HCT116 (cell line): ENCODE measurements at regions not wholly inside any gene's neighbourhood (a gene's known extent, or its start where the extent isn't known, plus 50 kb on each side); places are given as distances from the start of the nearest gene placed in this dataset.

Source experiments
- ATAC-seq: fragments of 200-7000 bp; cut with Tn5 transposase; 2 replicates; pipeline ENCODE4 v1.9.1; 2020; ENCODE audit warnings: mild to moderate bottlenecking, moderate library complexity
- BruUV-seq: library from RNA; stranded (reverse); fragments of 400-500 nt; replicated peaks from 2 replicates; lab custom pipeline; 2021; lab: Mats Ljungman, UMichigan
- CTCF ChIA-PET: fragments of 300-600 bp; sonication (Branson Sonifier 250); formaldehyde crosslinking; loops from one replicate; lab custom pipeline; 2021; ENCODE audit warnings: antibody characterized with exemption; lab: Charles Lee
- POLR2A ChIA-PET: fragments of 300-600, 350-600 bp; sonication (Branson Sonifier 250); formaldehyde crosslinking; loops from one replicate; lab custom pipeline; 2021; ENCODE audit warnings: antibody characterized with exemption; lab: Charles Lee
- RAD21 ChIA-PET, 2 experiments: fragments of 300-600 bp; sonication (Branson Sonifier 250); formaldehyde crosslinking; loops; one replicate each; lab custom pipeline; 2023; ENCODE audit warnings: low total read pairs in 2 of 2; ENCODE audit not compliant: uncharacterized antibody in 2 of 2, unreplicated experiment in 2 of 2, low non-redundant PET in 1 of 2; lab: Charles Lee
- DNase-seq: peaks from one replicate; pipeline ENCODE4 v3.0.0-alpha.2; 2010; ENCODE audit warnings: low read depth, low spot score
- H2AFZ ChIP-seq: fragments of 200-600 bp; shearing (Covaris generic), sonication (generic); 2 replicates; pipeline ENCODE4 v1.6.1; 2017; ENCODE audit warnings: low read depth, mixed run types, mixed read lengths, antibody characterized with exemption, low read length; ENCODE audit not compliant: poor library complexity, severe bottlenecking
- H3K27ac ChIP-seq: 2 replicates; pipeline ENCODE4 v1.5.1; 2012; ENCODE audit warnings: low read depth, low read length
- H3K27me3 ChIP-seq: fragments of 200-600 bp; sonication (generic); 2 replicates; pipeline ENCODE4 v1.6.1; 2016; ENCODE audit warnings: mixed run types, low read length, mixed read lengths; ENCODE audit not compliant: insufficient read depth
- H3K36me3 ChIP-seq, 2 experiments: fragments of 200-500 bp in 1 of 2; fragments of 200-600 bp in 1 of 2; sonication (Bioruptor generic) in 1 of 2; sonication (generic) in 1 of 2; 2 replicates each; pipeline versions ENCODE4 v1.5.1 to v1.6.1; 2014 to 2016; ENCODE audit warnings: low read length in 2 of 2, inconsistent platforms in 1 of 2, mixed read lengths in 1 of 2, mixed run types in 1 of 2; ENCODE audit not compliant: insufficient read depth in 2 of 2, control insufficient read depth in 1 of 2
- H3K4me1 ChIP-seq, 2 experiments: fragments of 200-600 bp in 1 of 2; sonication (generic) in 1 of 2; 2 replicates each; pipeline versions ENCODE4 v1.5.1 to v1.6.1; 2012 to 2017; ENCODE audit warnings: low read length in 2 of 2, inconsistent platforms in 1 of 2, mild to moderate bottlenecking in 1 of 2, mixed read lengths in 1 of 2, mixed run types in 1 of 2, moderate library complexity in 1 of 2; ENCODE audit not compliant: insufficient read depth in 2 of 2, control insufficient read depth in 1 of 2
- H3K4me2 ChIP-seq: fragments of 200-600 bp; sonication (generic); 2 replicates; pipeline ENCODE4 v1.6.1; 2017; ENCODE audit warnings: mixed run types, low read length, mixed read lengths
- H3K4me3 ChIP-seq, 2 experiments: fragments of 200-600 bp in 1 of 2; sonication (generic) in 1 of 2; replicated peaks in 1 of 2; 2 replicates each; pipeline ENCODE4 v1.5.1; 2011 to 2016; ENCODE audit warnings: low read length in 2 of 2, control low read depth in 1 of 2, low read depth in 1 of 2, mild to moderate bottlenecking in 1 of 2, mixed read lengths in 1 of 2, mixed run types in 1 of 2
- H3K79me2 ChIP-seq: fragments of 200-600 bp; sonication (generic); 2 replicates; pipeline ENCODE4 v1.6.1; 2017; ENCODE audit warnings: mild to moderate bottlenecking, mixed run types, low read length, moderate library complexity, mixed read lengths; ENCODE audit not compliant: insufficient read depth
- H3K9ac ChIP-seq: fragments of 200-600 bp; sonication (generic); 2 replicates; pipeline ENCODE4 v1.6.1; 2016; ENCODE audit warnings: low read length, mixed read lengths
- H3K9me2 ChIP-seq: fragments of 200-600 bp; sonication (generic), shearing (Covaris generic); 2 replicates; pipeline ENCODE4 v1.6.1; 2017; ENCODE audit warnings: mixed run types, mild to moderate bottlenecking, moderate library complexity; ENCODE audit not compliant: insufficient read depth
- H3K9me3 ChIP-seq, 2 experiments: fragments of 200-500 bp in 1 of 2; fragments of 200-600 bp in 1 of 2; sonication (Bioruptor generic) in 1 of 2; sonication (generic) in 1 of 2; 2 replicates each; pipeline ENCODE4 v1.6.1; 2014 to 2017; ENCODE audit warnings: low read length in 2 of 2, mixed read lengths in 2 of 2, inconsistent platforms in 1 of 2, low read depth in 1 of 2, mild to moderate bottlenecking in 1 of 2, mixed run types in 1 of 2, moderate library complexity in 1 of 2; ENCODE audit not compliant: control insufficient read depth in 1 of 2, insufficient read depth in 1 of 2
- H4K20me1 ChIP-seq: fragments of 200-600 bp; sonication (generic), shearing (Covaris generic); 2 replicates; pipeline ENCODE4 v1.6.1; 2017; ENCODE audit warnings: mixed run types, mild to moderate bottlenecking, moderate library complexity; ENCODE audit not compliant: insufficient read depth
- CBX3 ChIP-seq: IDR thresholded peaks from 2 replicates; pipeline ENCODE4 v1.6.1; 2012; ENCODE audit warnings: low read depth
- CEBPB ChIP-seq: IDR thresholded peaks from 2 replicates; pipeline ENCODE4 v1.6.1; 2012; ENCODE audit warnings: low read depth
- ELF1 ChIP-seq: IDR thresholded peaks from 2 replicates; pipeline ENCODE4 v1.6.1; 2012; ENCODE audit warnings: low read depth, borderline replicate concordance
- EZH2 ChIP-seq: fragments of 200-600 bp; sonication (generic); IDR thresholded peaks from 2 replicates; pipeline ENCODE4 v1.6.1; 2017; ENCODE audit warnings: antibody characterized with exemption, mixed run types
- EZH2phosphoT487 ChIP-seq: fragments of 200-600 bp; IDR thresholded peaks from 2 replicates; pipeline ENCODE4 v1.6.1; 2018; ENCODE audit warnings: antibody characterized with exemption, borderline replicate concordance
- FOSL1 ChIP-seq: IDR thresholded peaks from 2 replicates; pipeline ENCODE4 v1.6.1; 2012; ENCODE audit warnings: low read depth
- JUND ChIP-seq: IDR thresholded peaks from 2 replicates; pipeline ENCODE4 v1.6.1; 2012
- MAX ChIP-seq: IDR thresholded peaks from 2 replicates; pipeline ENCODE4 v1.6.1; 2012
- POLR2A ChIP-seq: IDR thresholded peaks from 2 replicates; pipeline ENCODE4 v1.7.0; 2011; ENCODE audit warnings: borderline replicate concordance; ENCODE audit not compliant: insufficient read depth, insufficient read length; ENCODE audit errors: extremely low read depth
- POLR2AphosphoS5 ChIP-seq: IDR thresholded peaks from 2 replicates; pipeline ENCODE4 v1.6.1; 2011; ENCODE audit warnings: mild to moderate bottlenecking, low read depth, low read length, moderate library complexity
- RAD21 ChIP-seq: IDR thresholded peaks from 2 replicates; pipeline ENCODE4 v1.6.1; 2012; ENCODE audit warnings: low read depth, mild to moderate bottlenecking
- SP1 ChIP-seq: IDR thresholded peaks from 2 replicates; pipeline ENCODE4 v1.6.1; 2012; ENCODE audit warnings: low read depth
- SRF ChIP-seq: IDR thresholded peaks from 2 replicates; pipeline ENCODE4 v1.6.1; 2012; ENCODE audit warnings: low read depth
- TCF7L2 ChIP-seq: IDR thresholded peaks from 2 replicates; pipeline ENCODE4 v1.7.0; 2011; ENCODE audit warnings: borderline replicate concordance, inconsistent platforms; ENCODE audit not compliant: insufficient read depth, insufficient read length; ENCODE audit errors: extremely low read depth
- YY1 ChIP-seq: IDR thresholded peaks from 2 replicates; pipeline ENCODE4 v1.6.1; 2011; ENCODE audit warnings: low read length, low read depth, moderate library complexity, mild to moderate bottlenecking; ENCODE audit not compliant: insufficient replicate concordance; ENCODE audit errors: extremely low read depth
- ZBTB33 ChIP-seq: IDR thresholded peaks from 2 replicates; pipeline ENCODE4 v1.6.1; 2011; ENCODE audit warnings: mild to moderate bottlenecking, low read length, moderate library complexity; ENCODE audit not compliant: insufficient replicate concordance; ENCODE audit errors: extremely low read depth
- ZFX ChIP-seq: fragments of 450-650 bp; IDR thresholded peaks from 2 replicates; pipeline ENCODE4 v1.6.1; 2017
- ZNF274 ChIP-seq: fragments of 200-500 bp; sonication (Bioruptor generic); IDR thresholded peaks from 2 replicates; pipeline ENCODE4 v1.6.1; 2014; ENCODE audit warnings: mild to moderate bottlenecking, low read depth, low read length, inconsistent platforms
- intact Hi-C: fragments of 100-400 bp; cut with micrococcal nuclease; formaldehyde crosslinking; loops from 2 replicates; pipeline ENCODE4 v1.10.0; 2022
- TF ChIP-seq, protein P1 (sequence below), 3 experiments: fragments of 200-600 bp in 1 of 3; sonication (generic) in 1 of 3; IDR thresholded peaks in 2 of 3; conservative IDR thresholded peaks in 1 of 3; 2 replicates each; pipeline ENCODE4 v1.5.1; 2012 to 2017; ENCODE audit warnings: low read depth in 2 of 3, low read length in 2 of 3, antibody characterized with exemption in 1 of 3, borderline replicate concordance in 1 of 3, control low read depth in 1 of 3, mild to moderate bottlenecking in 1 of 3, mixed read lengths in 1 of 3, mixed run types in 1 of 3, moderate library complexity in 1 of 3; ENCODE audit not compliant: insufficient read depth in 1 of 3

DNA sequence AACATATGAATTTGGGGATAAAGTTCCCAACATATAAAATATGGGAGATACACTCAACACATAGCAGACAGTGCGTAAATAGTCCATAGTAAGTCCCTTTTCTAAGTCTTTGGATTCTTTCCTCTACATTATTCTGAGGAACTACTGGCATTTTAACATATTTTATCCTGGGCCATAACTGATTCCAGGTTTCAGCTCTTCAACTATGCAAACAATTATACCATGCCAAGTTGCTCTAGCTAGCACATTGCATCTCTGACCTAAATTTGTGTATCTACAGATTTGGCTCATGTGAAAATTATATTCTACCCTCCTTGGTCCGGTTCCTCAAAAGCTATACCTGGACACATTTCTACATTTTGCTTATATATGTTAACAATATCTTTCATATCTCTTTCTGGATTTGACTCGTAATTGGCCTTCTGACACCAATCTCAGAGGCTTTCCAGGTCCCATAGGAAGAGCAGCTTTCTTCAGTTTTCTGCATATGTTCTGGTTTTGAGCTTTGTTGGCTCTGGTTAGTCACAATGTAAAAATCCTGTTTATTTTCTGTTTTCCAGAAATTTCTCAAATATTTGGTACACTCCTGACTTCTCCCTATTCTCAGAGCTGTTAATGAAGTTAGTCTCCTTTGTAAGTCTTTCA, 305.4 kb downstream of the BMP4 start:
- Histone ChIP-seq H3K4me3 (no peak overlapping the region), H4K20me1 (no peaks in the 10 kb centered on the region), H3K79me2 (no peaks in the 10 kb centered on the region), H3K27ac (no peak overlapping the region), H3K4me1 (peaks cover 0 to 3% of the 10 kb centered on the region in 2 experiments; a peak in 1 of 4 replicates), H3K4me2 (no peak overlapping the region), H3K36me3 (no peaks in the 10 kb centered on the region), H3K27me3 (no peaks in the 10 kb centered on the region), H2AFZ (no peak overlapping the region), H3K9me2 (no peaks in the 10 kb centered on the region), H3K9me3 (no peaks in the 10 kb centered on the region), H3K9ac (no peak overlapping the region)
- ChIA-PET CTCF (no interaction called here), RAD21 (no interaction called here), POLR2A (no interaction called here)
- TF ChIP-seq ZBTB33 (no peak), POLR2AphosphoS5 (no peak), EZH2phosphoT487 (no peak), RAD21 (no peak), EZH2 (no peak), YY1 (no peak), POLR2A (no peak), ELF1 (no peak), CEBPB (no peak), FOSL1 (no peak), SRF (no peak), ZFX (no peak), SP1 (no peak), TCF7L2 (no peak), JUND (no peak), CBX3 (no peak), MAX (no peak), ZNF274 (no peak)
- TF ChIP-seq, protein P1, sequence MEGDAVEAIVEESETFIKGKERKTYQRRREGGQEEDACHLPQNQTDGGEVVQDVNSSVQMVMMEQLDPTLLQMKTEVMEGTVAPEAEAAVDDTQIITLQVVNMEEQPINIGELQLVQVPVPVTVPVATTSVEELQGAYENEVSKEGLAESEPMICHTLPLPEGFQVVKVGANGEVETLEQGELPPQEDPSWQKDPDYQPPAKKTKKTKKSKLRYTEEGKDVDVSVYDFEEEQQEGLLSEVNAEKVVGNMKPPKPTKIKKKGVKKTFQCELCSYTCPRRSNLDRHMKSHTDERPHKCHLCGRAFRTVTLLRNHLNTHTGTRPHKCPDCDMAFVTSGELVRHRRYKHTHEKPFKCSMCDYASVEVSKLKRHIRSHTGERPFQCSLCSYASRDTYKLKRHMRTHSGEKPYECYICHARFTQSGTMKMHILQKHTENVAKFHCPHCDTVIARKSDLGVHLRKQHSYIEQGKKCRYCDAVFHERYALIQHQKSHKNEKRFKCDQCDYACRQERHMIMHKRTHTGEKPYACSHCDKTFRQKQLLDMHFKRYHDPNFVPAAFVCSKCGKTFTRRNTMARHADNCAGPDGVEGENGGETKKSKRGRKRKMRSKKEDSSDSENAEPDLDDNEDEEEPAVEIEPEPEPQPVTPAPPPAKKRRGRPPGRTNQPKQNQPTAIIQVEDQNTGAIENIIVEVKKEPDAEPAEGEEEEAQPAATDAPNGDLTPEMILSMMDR (IDR thresholded peaks at IDR 0.05 in 2 of 3, conservative IDR thresholded peaks at IDR 0.05 in 1 of 3; ENCODE audit: borderline replicate concordance in 1 of 3, insufficient read depth in 1 of 3, low read depth in 2 of 3, low read length in 2 of 3), result no peak
- ATAC-seq, result no peak
- intact Hi-C loops, result no loop called here
- DNase-seq, result no peak
- BruUV-seq, result no TSS peak
